ENCODE measurements at regions not wholly inside any gene's neighbourhood (a gene's known extent, or its start where the extent isn't known, plus 50 kb on each side); places are given as distances from the start of the nearest gene placed in this dataset.
"Not testable (repeated sequence)": the region's sequence is repeated elsewhere in the genome, so short reads cannot be mapped to it uniquely, and the experiment has no call there.

- TF ChIP-seq CTCF (IDR thresholded peaks at IDR 0.05), result no peak
- Mint-ChIP-seq H3K27ac (ENCODE audit: unreplicated experiment) (no peak overlapping the region), H3K4me3 (ENCODE audit: unreplicated experiment) (no peak overlapping the region), H3K27me3 (ENCODE audit: unreplicated experiment) (no peaks in the 10 kb centered on the region), H3K4me1 (ENCODE audit: unreplicated experiment) (no peaks in the 10 kb centered on the region), H3K36me3 (ENCODE audit: unreplicated experiment) (no peaks in the 10 kb centered on the region), H3K9me3 (ENCODE audit: unreplicated experiment) (peaks cover 42% of the 10 kb centered on the region)
- DNase-seq (ENCODE audit: extremely low spot score, unreplicated experiment), result no peak
These were observed 314.8 kb downstream of the POM121L12 start for GRCh38 chr7:53350241-53350640.

GRCh38 chr7:53351681-53352080 is 316.2 kb downstream of the POM121L12 start:
- no peak for DNase-seq (ENCODE audit: extremely low spot score, unreplicated experiment)
- no peaks in the 10 kb centered on the region for H3K27me3 Mint-ChIP-seq (ENCODE audit: unreplicated experiment)
- H3K9me3 Mint-ChIP-seq (ENCODE audit: unreplicated experiment), result peaks cover 39% of the 10 kb centered on the region
- H3K4me1 Mint-ChIP-seq (ENCODE audit: unreplicated experiment), result no peaks in the 10 kb centered on the region
- H3K27ac Mint-ChIP-seq (ENCODE audit: unreplicated experiment), result no peak overlapping the region
- H3K36me3 Mint-ChIP-seq (ENCODE audit: unreplicated experiment), result no peaks in the 10 kb centered on the region
- TF ChIP-seq CTCF (IDR thresholded peaks at IDR 0.05), result no peak
- H3K4me3 Mint-ChIP-seq (ENCODE audit: unreplicated experiment), result no peak overlapping the region

DNA sequence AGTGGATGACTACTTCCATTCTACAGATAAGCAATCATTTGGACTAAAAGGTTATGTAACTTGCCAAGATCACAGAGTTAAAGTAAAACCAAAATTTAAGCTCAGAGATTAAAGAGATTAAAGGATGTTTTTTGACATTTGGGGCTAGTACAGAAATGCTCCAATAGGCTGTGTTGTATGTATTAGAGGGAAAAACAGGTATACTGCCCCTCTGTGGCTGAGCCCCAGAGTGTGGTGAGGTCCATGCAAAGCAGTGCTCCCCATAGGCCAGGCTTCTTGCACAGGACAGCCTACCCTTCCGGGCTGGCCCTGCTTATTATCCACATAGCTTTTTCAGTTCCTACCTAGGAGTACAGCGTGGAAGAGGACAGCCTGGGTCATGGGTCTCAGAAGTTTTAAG is 322.8 kb downstream of the POM121L12 start:
- no peak overlapping the region for H3K4me3 Mint-ChIP-seq (ENCODE audit: unreplicated experiment)
- H3K27ac Mint-ChIP-seq (ENCODE audit: unreplicated experiment), result no peak overlapping the region
- no peaks in the 10 kb centered on the region for H3K4me1 Mint-ChIP-seq (ENCODE audit: unreplicated experiment)
- no peaks in the 10 kb centered on the region for H3K27me3 Mint-ChIP-seq (ENCODE audit: unreplicated experiment)
- DNase-seq (ENCODE audit: extremely low spot score, unreplicated experiment), result no peak
- no peak for TF ChIP-seq CTCF (IDR thresholded peaks at IDR 0.05)
- peaks cover 16% of the 10 kb centered on the region for H3K9me3 Mint-ChIP-seq (ENCODE audit: unreplicated experiment)
- no peaks in the 10 kb centered on the region for H3K36me3 Mint-ChIP-seq (ENCODE audit: unreplicated experiment)

- H3K4me3 Mint-ChIP-seq (ENCODE audit: unreplicated experiment), result no peak overlapping the region
- no peak overlapping the region for H3K27ac Mint-ChIP-seq (ENCODE audit: unreplicated experiment)
- TF ChIP-seq CTCF (IDR thresholded peaks at IDR 0.05), result no peak
- DNase-seq (ENCODE audit: extremely low spot score, unreplicated experiment), result no peak
- no peaks in the 10 kb centered on the region for H3K36me3 Mint-ChIP-seq (ENCODE audit: unreplicated experiment)
- peaks cover 35% of the 10 kb centered on the region for H3K9me3 Mint-ChIP-seq (ENCODE audit: unreplicated experiment)
- no peaks in the 10 kb centered on the region for H3K27me3 Mint-ChIP-seq (ENCODE audit: unreplicated experiment)
- no peaks in the 10 kb centered on the region for H3K4me1 Mint-ChIP-seq (ENCODE audit: unreplicated experiment)
These were observed 347.7 kb downstream of the POM121L12 start for GRCh38 chr7:53383131-53383530.

- not testable (repeated sequence) for DNase-seq (ENCODE audit: extremely low spot score, unreplicated experiment); H3K27ac Mint-ChIP-seq (ENCODE audit: unreplicated experiment); H3K27me3 Mint-ChIP-seq (ENCODE audit: unreplicated experiment); H3K4me3 Mint-ChIP-seq (ENCODE audit: unreplicated experiment); H3K36me3 Mint-ChIP-seq (ENCODE audit: unreplicated experiment); H3K4me1 Mint-ChIP-seq (ENCODE audit: unreplicated experiment)
- H3K9me3 Mint-ChIP-seq (ENCODE audit: unreplicated experiment), result peaks cover 34% of the 10 kb centered on the region
These were observed 349.8 kb downstream of the POM121L12 start for GRCh38 chr7:53385239-53385638.

GRCh38 chr7:53387515-53387914 is 352.1 kb downstream of the POM121L12 start:
- Mint-ChIP-seq H3K4me1 (ENCODE audit: unreplicated experiment) (no peaks in the 10 kb centered on the region), H3K27me3 (ENCODE audit: unreplicated experiment) (no peaks in the 10 kb centered on the region), H3K27ac (ENCODE audit: unreplicated experiment) (no peak overlapping the region), H3K4me3 (ENCODE audit: unreplicated experiment) (no peak overlapping the region), H3K9me3 (ENCODE audit: unreplicated experiment) (peaks cover 43% of the 10 kb centered on the region), H3K36me3 (ENCODE audit: unreplicated experiment) (no peaks in the 10 kb centered on the region)
- TF ChIP-seq CTCF (IDR thresholded peaks at IDR 0.05), result no peak
- DNase-seq (ENCODE audit: extremely low spot score, unreplicated experiment), result no peak
